NB4 (cell line): ENCODE measurements at regions not wholly inside any gene's neighbourhood (a gene's known extent, or its start where the extent isn't known, plus 50 kb on each side); places are given as distances from the start of the nearest gene placed in this dataset.
"Not testable (repeated sequence)": the region's sequence is repeated elsewhere in the genome, so short reads cannot be mapped to it uniquely, and the experiment has no call there.

Source experiments
- DNase-seq: peaks from one replicate; pipeline ENCODE4 v3.0.0; 2010; ENCODE audit warnings: low read depth
- H3K4me3 ChIP-seq: one replicate; pipeline ENCODE4 v1.5.1; 2011; ENCODE audit warnings: mild to moderate bottlenecking, low read depth, low read length, moderate library complexity
- MYC ChIP-seq: IDR thresholded peaks from 2 replicates; pipeline ENCODE4 v1.6.1; 2011; ENCODE audit warnings: low read depth, low read length
- POLR2A ChIP-seq: IDR thresholded peaks from 2 replicates; pipeline ENCODE4 v1.6.1; 2011; ENCODE audit warnings: mild to moderate bottlenecking; ENCODE audit not compliant: insufficient read length; ENCODE audit errors: extremely low read depth
- TF ChIP-seq, protein P1 (sequence below): IDR thresholded peaks from one replicate; pipeline ENCODE4 v1.5.1; 2012; ENCODE audit warnings: low read depth, low read length
- TF ChIP-seq, protein P2 (sequence below): IDR thresholded peaks from 2 replicates; pipeline ENCODE4 v1.6.1; 2011; ENCODE audit warnings: low read depth, low read length

DNA sequence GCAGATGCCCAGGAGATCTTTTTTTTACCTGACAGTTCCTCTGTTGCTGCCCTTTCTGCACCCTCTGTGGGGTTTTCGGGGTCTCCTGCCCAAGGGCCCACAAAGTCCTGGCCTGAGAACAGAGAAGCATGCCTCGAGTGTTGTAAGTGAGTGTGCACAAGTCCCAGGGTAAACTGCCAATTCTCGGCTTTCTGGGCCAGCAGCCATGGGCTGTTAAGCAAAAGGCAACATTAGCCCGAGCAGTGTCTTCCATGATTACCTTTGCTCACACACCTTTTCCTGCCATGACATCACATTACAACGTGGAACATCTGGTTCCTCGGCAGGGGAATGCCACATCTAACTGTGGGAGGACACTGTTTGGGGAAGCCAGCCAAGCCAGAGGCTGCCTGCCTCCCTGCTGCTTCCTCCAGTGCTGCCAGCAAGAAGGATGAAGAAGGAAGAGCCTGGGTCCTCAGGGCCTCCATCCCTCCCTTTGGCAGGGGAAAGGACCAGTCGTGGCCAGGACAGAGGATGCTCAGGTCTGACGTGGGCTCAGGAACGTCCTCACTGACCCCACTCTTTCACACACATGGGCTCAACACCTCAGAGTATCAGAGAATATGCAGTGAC is 485.9 kb downstream of the OMA1 start:
- H3K4me3 ChIP-seq = no peak overlapping the region
- DNase-seq = no peak
- TF ChIP-seq POLR2A (no peak), MYC (no peak)
- TF ChIP-seq, protein P1, sequence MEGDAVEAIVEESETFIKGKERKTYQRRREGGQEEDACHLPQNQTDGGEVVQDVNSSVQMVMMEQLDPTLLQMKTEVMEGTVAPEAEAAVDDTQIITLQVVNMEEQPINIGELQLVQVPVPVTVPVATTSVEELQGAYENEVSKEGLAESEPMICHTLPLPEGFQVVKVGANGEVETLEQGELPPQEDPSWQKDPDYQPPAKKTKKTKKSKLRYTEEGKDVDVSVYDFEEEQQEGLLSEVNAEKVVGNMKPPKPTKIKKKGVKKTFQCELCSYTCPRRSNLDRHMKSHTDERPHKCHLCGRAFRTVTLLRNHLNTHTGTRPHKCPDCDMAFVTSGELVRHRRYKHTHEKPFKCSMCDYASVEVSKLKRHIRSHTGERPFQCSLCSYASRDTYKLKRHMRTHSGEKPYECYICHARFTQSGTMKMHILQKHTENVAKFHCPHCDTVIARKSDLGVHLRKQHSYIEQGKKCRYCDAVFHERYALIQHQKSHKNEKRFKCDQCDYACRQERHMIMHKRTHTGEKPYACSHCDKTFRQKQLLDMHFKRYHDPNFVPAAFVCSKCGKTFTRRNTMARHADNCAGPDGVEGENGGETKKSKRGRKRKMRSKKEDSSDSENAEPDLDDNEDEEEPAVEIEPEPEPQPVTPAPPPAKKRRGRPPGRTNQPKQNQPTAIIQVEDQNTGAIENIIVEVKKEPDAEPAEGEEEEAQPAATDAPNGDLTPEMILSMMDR = no peak
- TF ChIP-seq, protein P2, sequence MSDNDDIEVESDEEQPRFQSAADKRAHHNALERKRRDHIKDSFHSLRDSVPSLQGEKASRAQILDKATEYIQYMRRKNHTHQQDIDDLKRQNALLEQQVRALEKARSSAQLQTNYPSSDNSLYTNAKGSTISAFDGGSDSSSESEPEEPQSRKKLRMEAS = no peak

DNA sequence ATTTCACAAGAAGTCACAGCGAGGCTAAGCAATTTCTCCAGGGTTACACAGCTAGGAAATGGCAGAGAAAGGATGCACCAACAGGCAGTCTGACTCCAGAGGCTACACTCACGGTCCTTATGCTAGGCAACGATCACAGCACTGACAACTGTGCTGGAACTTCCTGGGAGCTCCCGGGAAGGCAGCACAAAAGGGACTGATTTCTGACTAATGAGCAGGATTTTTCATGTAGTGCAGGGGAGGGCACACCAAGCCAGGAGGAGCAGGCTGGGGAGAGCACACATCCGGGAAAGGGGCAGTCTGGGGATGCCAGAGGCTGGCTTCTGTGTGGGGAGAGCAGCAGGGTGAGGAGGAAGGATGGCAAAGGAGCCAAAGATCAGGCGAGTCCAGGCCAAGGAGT is 486.7 kb downstream of the OMA1 start:
- TF ChIP-seq MYC (no peak), POLR2A (no peak)
- TF ChIP-seq, protein P2 = no peak
- TF ChIP-seq, protein P1 = no peak
- DNase-seq = no peak
- H3K4me3 ChIP-seq = no peak overlapping the region

DNA sequence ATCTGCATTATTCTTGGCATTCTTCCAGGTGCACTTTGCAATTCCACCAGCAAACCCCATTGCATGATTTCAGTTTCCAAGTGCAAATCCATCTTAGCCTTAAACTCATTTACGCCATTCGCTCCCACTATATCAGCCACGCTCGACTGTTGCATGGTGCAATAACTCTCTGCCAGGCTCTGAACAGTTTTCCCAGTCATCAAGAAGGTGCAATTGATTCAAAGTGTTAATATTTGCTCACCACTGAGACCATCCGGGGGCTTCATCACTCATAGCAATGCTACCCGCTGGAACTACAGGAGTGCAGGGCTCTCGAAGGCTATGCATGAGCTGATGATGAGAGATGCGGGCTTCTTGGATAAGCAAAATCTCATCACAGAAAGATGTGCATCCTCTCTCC is 488.2 kb downstream of the OMA1 start:
- H3K4me3 ChIP-seq = no peak overlapping the region
- no peak for DNase-seq
- TF ChIP-seq MYC (no peak), POLR2A (no peak)
- TF ChIP-seq, protein P1 = no peak
- TF ChIP-seq, protein P2 = no peak

DNA sequence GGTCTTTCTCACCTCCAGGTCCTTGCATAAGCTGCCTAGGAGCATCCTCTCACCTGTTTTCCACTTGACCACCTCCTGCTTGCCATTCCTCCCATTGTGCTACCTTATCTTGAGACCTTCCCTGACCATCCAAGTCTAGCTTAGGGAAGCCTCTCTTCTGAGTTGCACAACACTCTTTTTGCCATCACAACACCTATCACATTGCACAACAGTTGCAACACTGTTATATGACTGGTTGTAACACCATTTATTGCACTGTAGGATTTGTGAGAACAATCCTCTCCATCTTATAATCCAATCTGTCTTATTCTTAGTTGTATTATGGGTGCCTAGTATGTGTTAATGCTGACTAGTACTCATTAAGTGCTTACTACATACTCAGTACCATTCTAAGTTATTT is 488.7 kb downstream of the OMA1 start:
- no peak for DNase-seq
- TF ChIP-seq POLR2A = no peak
- TF ChIP-seq, protein P1 = no peak
- TF ChIP-seq, protein P2 = no peak
- TF ChIP-seq MYC = no peak

DNA sequence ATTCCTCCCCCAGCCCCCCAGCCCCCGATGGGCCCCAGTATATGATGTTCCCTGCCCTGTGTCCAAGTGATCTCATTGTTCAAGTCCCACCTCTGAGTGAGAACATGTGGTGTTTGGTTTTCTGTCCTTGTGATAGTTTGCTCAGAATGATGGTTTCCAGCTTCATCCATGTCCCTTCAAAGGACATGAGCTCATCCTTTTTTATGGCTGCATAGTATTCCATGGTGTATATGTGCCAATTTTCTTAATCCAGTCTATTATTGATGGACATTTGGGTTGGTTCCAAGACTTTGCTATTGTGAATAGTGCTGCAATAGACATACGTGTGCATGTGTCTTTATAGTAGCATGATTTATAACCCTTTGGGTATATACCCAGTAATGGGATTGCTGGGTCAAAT is 495.3 kb downstream of the OMA1 start:
- H3K4me3 ChIP-seq, DNase-seq: not testable (repeated sequence)

More for the DNA sequence above, 488.7 kb downstream of the OMA1 start:
- no peak overlapping the region for H3K4me3 ChIP-seq

DNA sequence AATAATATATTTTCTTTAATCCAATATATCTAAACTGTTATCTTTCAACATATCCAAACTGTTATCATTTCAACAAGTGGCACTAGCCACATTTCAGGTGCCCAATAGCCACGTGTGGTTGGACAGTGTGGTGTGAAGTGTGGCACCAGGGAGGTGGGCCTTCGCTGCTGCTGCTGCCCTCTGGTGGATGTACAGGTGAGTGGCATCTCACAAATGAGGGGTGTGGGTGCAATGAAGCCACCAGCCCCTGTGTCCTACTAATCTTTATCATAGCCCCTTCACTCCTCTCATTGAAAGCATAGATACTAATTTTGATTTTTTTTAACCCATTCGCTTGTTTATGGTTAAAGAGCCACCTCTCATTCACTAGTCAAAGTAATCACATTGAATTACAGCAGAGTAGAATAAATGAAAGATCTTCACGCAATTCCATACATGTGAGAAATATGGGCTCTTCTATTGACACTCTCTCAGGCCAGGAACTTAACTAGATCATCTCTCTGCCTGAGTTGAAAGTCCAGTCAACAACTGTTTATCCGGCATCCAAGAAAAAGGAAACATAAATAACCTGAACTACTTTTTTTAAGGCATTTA is 499.2 kb downstream of the OMA1 start:
- DNase-seq = peak; percentile 34
- no peak overlapping the region for H3K4me3 ChIP-seq
- TF ChIP-seq, protein P2 = peak; percentile 66; the same call in 1 of the 2 replicates
- no peak for TF ChIP-seq POLR2A
- TF ChIP-seq, protein P1 = peak; percentile 64
